ENCODE measurements at regions not wholly inside any gene's neighbourhood (a gene's known extent, or its start where the extent isn't known, plus 50 kb on each side); places are given as distances from the start of the nearest gene placed in this dataset.
"Not testable (repeated sequence)": the region's sequence is repeated elsewhere in the genome, so short reads cannot be mapped to it uniquely, and the experiment has no call there.

DNA sequence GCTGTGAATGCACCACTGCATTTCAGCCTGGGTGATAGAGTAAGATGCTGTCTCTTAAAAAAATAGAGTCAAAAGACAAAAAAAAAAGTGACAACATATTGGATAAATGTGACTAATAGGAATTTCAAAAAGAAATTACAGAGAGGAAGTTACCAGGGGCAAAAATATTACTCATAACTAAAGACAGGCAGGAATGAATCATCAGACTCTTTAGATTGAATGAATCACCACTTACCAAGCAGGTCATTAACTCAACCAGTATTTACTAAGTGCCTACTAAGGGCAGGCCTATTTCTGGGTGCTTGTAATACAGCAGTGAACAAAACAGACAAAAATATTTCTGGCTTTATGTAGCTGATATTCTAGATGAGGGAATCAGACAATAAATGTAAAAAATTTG lies 301.3 kb downstream of the UBE2NL start:
- not testable (repeated sequence) for H3K4me3 ChIP-seq (ENCODE audit: low read depth, low read length); DNase-seq (ENCODE audit: low read depth)

- H3K4me3 ChIP-seq (ENCODE audit: low read depth, low read length); DNase-seq (ENCODE audit: low read depth): not testable (repeated sequence)
Observed at GRCh38 chrX:144188489-144188888, 304.6 kb downstream of the UBE2NL start.

GRCh38 chrX:144197057-144197456 lies 313.2 kb downstream of the UBE2NL start:
- not testable (repeated sequence) for DNase-seq (ENCODE audit: low read depth); H3K4me3 ChIP-seq (ENCODE audit: low read depth, low read length)

DNA sequence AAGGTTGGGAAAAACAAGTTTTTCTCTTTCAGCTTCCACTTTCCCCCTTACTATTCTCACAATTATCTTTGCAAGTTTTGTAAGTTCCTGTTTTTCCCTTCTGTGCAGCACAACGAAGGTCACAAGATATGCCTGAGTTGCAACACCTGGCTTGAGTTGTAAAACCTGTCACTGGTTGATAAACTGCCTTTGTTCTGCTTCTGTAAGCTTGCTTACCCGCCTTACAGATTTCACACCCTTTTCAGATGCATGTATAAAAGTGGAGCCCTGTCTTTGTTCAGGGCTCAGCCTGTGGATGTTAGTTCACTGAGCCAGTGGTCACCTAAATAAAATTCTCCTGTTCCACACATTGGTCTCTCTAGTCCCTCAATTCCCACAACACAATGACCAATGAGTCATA lies 318.9 kb downstream of the UBE2NL start:
- H3K4me3 ChIP-seq (ENCODE audit: low read depth, low read length); DNase-seq (ENCODE audit: low read depth): not testable (repeated sequence)

DNA sequence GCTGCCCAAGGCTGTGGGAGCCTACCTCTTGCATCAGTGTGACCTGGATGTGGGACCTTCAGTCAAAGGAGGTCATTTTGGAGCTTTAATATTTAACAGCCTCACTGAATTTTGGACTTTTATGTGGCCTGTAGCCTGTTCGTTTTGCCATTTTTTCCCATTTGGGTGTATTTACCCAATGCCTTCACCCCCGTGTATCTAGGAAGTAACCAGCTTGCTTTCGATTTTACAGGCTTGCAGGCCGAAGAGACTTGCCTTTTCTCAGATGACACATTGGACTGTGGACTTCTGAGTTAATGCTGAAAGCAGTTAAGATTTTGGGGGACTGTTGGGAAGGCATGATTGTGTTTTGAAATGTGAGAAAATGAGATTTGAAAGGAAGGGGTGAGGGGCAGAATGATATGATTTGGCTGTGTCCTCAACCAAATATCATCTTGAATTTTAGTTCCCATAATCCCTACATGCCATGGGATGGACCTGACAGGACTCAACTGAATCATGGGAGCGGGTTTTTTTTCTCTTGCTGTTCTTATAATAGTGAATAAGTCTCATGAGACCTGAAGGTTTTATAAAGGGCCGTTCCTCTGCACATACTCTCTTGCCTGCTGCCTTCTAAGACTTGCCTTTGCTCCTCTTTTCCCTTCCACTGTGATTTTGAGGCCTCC lies 324.6 kb downstream of the UBE2NL start:
- DNase-seq (ENCODE audit: low read depth); H3K4me3 ChIP-seq (ENCODE audit: low read depth, low read length): not testable (repeated sequence)

DNA sequence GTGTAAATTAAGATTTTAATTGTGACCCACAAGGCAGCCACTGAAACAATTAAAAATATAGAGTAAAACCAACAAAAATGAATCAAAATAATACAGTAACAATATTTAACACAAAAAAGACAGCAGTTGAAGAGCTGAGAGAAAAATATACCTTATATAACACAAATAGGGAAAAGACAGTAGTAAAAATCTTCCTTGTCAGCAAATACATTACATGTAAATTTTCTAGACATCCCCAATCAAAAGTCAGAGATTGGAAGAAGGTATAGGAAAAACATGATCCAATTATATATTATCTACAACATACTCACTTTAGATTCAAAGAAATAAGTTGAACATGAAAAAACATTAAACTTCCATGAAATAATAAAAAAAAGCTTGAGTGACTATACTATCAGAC lies 330.8 kb downstream of the UBE2NL start:
- no peak overlapping the region for H3K4me3 ChIP-seq (ENCODE audit: low read depth, low read length)
- TF ChIP-seq, protein P1, sequence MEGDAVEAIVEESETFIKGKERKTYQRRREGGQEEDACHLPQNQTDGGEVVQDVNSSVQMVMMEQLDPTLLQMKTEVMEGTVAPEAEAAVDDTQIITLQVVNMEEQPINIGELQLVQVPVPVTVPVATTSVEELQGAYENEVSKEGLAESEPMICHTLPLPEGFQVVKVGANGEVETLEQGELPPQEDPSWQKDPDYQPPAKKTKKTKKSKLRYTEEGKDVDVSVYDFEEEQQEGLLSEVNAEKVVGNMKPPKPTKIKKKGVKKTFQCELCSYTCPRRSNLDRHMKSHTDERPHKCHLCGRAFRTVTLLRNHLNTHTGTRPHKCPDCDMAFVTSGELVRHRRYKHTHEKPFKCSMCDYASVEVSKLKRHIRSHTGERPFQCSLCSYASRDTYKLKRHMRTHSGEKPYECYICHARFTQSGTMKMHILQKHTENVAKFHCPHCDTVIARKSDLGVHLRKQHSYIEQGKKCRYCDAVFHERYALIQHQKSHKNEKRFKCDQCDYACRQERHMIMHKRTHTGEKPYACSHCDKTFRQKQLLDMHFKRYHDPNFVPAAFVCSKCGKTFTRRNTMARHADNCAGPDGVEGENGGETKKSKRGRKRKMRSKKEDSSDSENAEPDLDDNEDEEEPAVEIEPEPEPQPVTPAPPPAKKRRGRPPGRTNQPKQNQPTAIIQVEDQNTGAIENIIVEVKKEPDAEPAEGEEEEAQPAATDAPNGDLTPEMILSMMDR (conservative IDR thresholded peaks at IDR 0.05; ENCODE audit: low read depth, low read length): no peak
- DNase-seq (ENCODE audit: low read depth): no peak

- TF ChIP-seq, protein P1 (conservative IDR thresholded peaks at IDR 0.05; ENCODE audit: low read depth, low read length): peak; percentile 51
- no peak overlapping the region for H3K4me3 ChIP-seq (ENCODE audit: low read depth, low read length)
- DNase-seq (ENCODE audit: low read depth): peak; percentile 4
Observed at GRCh38 chrX:144219035-144219434, 335.2 kb downstream of the UBE2NL start.

DNA sequence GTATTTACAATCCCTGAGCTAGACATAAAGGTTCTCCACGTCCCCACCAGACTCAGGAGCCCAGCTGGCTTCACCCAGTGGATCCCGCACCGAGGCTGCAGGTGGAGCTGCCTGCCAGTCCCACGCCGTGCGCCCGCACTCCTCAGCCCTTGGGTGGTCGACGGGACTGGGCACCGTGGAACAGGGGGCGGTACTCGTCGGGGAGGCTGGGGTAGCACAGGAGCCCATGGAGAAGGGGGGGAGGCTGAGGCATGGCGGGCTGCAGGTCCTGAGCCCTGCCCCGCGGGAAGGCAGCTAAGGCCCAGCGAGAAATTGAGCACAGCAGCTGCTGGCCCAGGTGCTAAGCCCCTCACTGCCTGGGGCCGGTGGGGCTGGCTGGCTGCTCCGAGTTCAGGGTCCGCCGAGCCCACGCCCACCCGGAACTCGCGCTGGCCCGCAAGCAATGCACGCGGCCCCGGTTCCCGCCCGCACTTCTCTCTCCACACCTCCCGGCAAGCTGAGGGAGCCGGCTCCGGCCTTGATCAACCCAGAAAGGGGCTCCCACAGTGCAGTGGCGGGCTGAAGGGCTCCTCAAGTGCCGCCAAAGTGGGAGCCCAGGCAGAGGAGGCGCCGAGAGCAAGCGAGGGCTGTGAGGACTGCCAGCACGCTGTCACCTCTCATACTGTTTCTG lies 347.4 kb downstream of the UBE2NL start:
- H3K4me3 ChIP-seq (ENCODE audit: low read depth, low read length); DNase-seq (ENCODE audit: low read depth): not testable (repeated sequence)

GRCh38 chrX:144253356-144253755 lies 369.5 kb downstream of the UBE2NL start:
- no peak for DNase-seq (ENCODE audit: low read depth)
- H3K4me3 ChIP-seq (ENCODE audit: low read depth, low read length): no peak overlapping the region
- TF ChIP-seq, protein P1 (conservative IDR thresholded peaks at IDR 0.05; ENCODE audit: low read depth, low read length): no peak

GRCh38 chrX:144259054-144259453 lies 375.2 kb downstream of the UBE2NL start:
- H3K4me3 ChIP-seq (ENCODE audit: low read depth, low read length): no peak overlapping the region
- DNase-seq (ENCODE audit: low read depth): no peak
- TF ChIP-seq, protein P1 (conservative IDR thresholded peaks at IDR 0.05; ENCODE audit: low read depth, low read length): no peak

Measured in epithelial cell of proximal tubule (primary cell).